Uterus (tissue), 2 donors: ENCODE measurements at regions not wholly inside any gene's neighbourhood (a gene's known extent, or its start where the extent isn't known, plus 50 kb on each side); places are given as distances from the start of the nearest gene placed in this dataset.

Experiments
- POLR2A ChIP-seq, 2 donors: fragments of 450-650 bp; IDR thresholded peaks; one replicate each; pipeline ENCODE4 v1.6.1; 2016; ENCODE audit warnings: antibody characterized with exemption in 2 of 2, mild to moderate bottlenecking in 1 of 2, moderate library complexity in 1 of 2
- TF ChIP-seq, protein P1 (sequence below), 4 experiments: fragments of 200-600 bp in 2 of 4; fragments of 450-650 bp in 2 of 4; sonication (generic) in 2 of 4; IDR thresholded peaks; one replicate each; pipeline ENCODE4 v1.5.1; 2016 to 2019; ENCODE audit warnings: antibody characterized with exemption in 4 of 4, mild to moderate bottlenecking in 2 of 4, moderate library complexity in 1 of 4

GRCh38 chr7:97576043-97576442, 155.8 kb upstream of the TAC1 start:
- TF ChIP-seq, protein P1, sequence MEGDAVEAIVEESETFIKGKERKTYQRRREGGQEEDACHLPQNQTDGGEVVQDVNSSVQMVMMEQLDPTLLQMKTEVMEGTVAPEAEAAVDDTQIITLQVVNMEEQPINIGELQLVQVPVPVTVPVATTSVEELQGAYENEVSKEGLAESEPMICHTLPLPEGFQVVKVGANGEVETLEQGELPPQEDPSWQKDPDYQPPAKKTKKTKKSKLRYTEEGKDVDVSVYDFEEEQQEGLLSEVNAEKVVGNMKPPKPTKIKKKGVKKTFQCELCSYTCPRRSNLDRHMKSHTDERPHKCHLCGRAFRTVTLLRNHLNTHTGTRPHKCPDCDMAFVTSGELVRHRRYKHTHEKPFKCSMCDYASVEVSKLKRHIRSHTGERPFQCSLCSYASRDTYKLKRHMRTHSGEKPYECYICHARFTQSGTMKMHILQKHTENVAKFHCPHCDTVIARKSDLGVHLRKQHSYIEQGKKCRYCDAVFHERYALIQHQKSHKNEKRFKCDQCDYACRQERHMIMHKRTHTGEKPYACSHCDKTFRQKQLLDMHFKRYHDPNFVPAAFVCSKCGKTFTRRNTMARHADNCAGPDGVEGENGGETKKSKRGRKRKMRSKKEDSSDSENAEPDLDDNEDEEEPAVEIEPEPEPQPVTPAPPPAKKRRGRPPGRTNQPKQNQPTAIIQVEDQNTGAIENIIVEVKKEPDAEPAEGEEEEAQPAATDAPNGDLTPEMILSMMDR (IDR thresholded peaks at IDR 0.05), result no peak
- TF ChIP-seq POLR2A (IDR thresholded peaks at IDR 0.05), result no peak
